Epithelial cell of esophagus (primary cell): ENCODE measurements at regions not wholly inside any gene's neighbourhood (a gene's known extent, or its start where the extent isn't known, plus 50 kb on each side); places are given as distances from the start of the nearest gene placed in this dataset.
A peak's percentile ranks its signal among the peaks of the same experiment; 100 is the strongest.

Experiments
- DNase-seq: peaks from one replicate; pipeline ENCODE4 v3.0.0; 2010; ENCODE audit warnings: low read depth
- H3K4me3 ChIP-seq: 2 replicates; pipeline ENCODE4 v1.5.1; 2011; ENCODE audit warnings: mild to moderate bottlenecking, low read length, control low read depth
- TF ChIP-seq, protein P1 (sequence below): IDR thresholded peaks from 2 replicates; pipeline ENCODE4 v1.5.1; 2011; ENCODE audit warnings: low read depth, mild to moderate bottlenecking, low read length, control low read depth, inconsistent platforms; ENCODE audit not compliant: insufficient read depth; ENCODE audit errors: missing control alignments

GRCh38 chr12:72836194-72836593 is 564.0 kb downstream of the TRHDE start:
- no peak for DNase-seq
- TF ChIP-seq, protein P1, sequence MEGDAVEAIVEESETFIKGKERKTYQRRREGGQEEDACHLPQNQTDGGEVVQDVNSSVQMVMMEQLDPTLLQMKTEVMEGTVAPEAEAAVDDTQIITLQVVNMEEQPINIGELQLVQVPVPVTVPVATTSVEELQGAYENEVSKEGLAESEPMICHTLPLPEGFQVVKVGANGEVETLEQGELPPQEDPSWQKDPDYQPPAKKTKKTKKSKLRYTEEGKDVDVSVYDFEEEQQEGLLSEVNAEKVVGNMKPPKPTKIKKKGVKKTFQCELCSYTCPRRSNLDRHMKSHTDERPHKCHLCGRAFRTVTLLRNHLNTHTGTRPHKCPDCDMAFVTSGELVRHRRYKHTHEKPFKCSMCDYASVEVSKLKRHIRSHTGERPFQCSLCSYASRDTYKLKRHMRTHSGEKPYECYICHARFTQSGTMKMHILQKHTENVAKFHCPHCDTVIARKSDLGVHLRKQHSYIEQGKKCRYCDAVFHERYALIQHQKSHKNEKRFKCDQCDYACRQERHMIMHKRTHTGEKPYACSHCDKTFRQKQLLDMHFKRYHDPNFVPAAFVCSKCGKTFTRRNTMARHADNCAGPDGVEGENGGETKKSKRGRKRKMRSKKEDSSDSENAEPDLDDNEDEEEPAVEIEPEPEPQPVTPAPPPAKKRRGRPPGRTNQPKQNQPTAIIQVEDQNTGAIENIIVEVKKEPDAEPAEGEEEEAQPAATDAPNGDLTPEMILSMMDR: no peak
- no peak overlapping the region for H3K4me3 ChIP-seq

- no peak for DNase-seq
- TF ChIP-seq, protein P1: no peak
- H3K4me3 ChIP-seq: no peak overlapping the region
Observed at GRCh38 chr12:72839696-72840095, 567.5 kb downstream of the TRHDE start.

GRCh38 chr12:72863671-72864070 is 591.5 kb downstream of the TRHDE start:
- TF ChIP-seq, protein P1: no peak
- no peak for DNase-seq
- no peak overlapping the region for H3K4me3 ChIP-seq

GRCh38 chr12:72865921-72866320 is 593.8 kb downstream of the TRHDE start:
- TF ChIP-seq, protein P1: no peak
- no peak overlapping the region for H3K4me3 ChIP-seq
- no peak for DNase-seq

DNA sequence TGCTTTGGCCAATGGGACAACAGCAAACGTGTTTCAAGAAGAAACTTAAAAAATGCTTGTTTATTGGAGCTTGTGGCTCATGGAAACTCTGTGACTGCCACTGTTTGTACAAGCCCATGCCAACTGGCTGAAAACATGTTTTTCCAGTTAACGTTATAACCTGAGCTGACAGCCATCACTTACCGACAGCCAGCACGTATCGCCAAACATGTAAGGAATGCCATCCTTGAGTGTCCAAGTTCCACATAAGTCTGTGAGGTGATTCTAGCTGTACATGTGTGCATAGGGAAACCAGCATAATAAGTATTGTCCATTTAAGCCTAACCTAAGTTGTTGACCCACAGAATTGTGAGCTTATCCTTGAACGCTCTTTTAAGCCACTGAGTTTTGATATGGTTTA is 596.9 kb downstream of the TRHDE start:
- TF ChIP-seq, protein P1: no peak
- no peak overlapping the region for H3K4me3 ChIP-seq
- DNase-seq: peak; percentile 0

DNA sequence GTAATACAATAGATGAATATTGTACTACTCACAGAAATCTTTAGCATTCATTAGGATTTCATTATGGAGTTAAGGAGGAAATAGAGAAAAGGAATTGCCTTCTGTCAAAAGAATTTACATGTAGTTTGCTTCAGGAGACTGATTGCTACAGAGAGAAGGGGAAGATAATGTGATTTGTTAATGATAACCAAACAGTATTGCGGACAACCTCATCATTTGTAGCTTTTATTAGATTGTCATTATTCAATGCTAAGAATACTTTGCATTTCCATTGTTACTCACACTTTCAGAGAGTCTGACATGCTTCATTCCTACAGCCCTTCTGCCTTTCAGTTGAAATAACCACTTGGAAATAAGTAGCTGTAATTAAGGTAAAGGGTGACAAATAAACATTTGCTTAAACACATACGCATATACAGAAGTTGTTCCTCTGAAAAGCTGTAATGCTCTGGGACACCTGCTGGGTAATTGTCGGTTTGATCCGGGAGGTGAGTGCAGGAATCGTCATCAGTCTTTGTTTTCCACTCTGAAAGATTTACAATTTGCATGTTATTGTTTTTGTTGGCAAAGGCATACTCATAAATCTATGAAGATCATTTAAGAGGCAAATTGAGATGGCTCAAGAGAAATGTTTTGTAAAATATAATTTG is 600.2 kb downstream of the TRHDE start:
- DNase-seq: no peak
- TF ChIP-seq, protein P1: no peak
- no peak overlapping the region for H3K4me3 ChIP-seq

GRCh38 chr12:72872996-72873395 is 600.8 kb downstream of the TRHDE start:
- no peak for DNase-seq
- H3K4me3 ChIP-seq: no peak overlapping the region
- TF ChIP-seq, protein P1: no peak
